Activated naive CD4-positive, alpha-beta T cell treated with anti-CD3 and anti-CD28 coated beads for 36 hours (primary cell): ENCODE measurements at regions not wholly inside any gene's neighbourhood (a gene's known extent, or its start where the extent isn't known, plus 50 kb on each side); places are given as distances from the start of the nearest gene placed in this dataset.

Experiments used
- CTCF ChIA-PET: fragments of 350-600 bp; sonication (Branson Sonifier 250); formaldehyde crosslinking; loops from one replicate; lab custom pipeline; 2021; ENCODE audit warnings: antibody characterized with exemption; lab: Charles Lee
- DNase-seq: peaks from one replicate; pipeline ENCODE4 v3.0.0-alpha.2; 2020
- H3K27ac Mint-ChIP-seq: one replicate; pipeline ENCODE4 v1.8.0; 2021; ENCODE audit warnings: mild to moderate bottlenecking, mixed read lengths
- H3K27me3 Mint-ChIP-seq: one replicate; pipeline ENCODE4 v1.8.0; 2021; ENCODE audit warnings: low read depth, mixed read lengths
- H3K36me3 Mint-ChIP-seq: one replicate; pipeline ENCODE4 v1.8.0; 2021; ENCODE audit warnings: low read depth, mixed read lengths
- H3K4me1 Mint-ChIP-seq: one replicate; pipeline ENCODE4 v1.8.0; 2021; ENCODE audit warnings: low read depth, mixed read lengths
- H3K4me3 Mint-ChIP-seq: one replicate; pipeline ENCODE4 v1.8.0; 2021; ENCODE audit warnings: mild to moderate bottlenecking, moderate library complexity, mixed read lengths
- H3K9me3 Mint-ChIP-seq: one replicate; pipeline ENCODE4 v1.8.0; 2021; ENCODE audit warnings: mixed read lengths
- intact Hi-C: fragments of 100-400 bp; cut with micrococcal nuclease; formaldehyde crosslinking; loops from one replicate; pipeline ENCODE4 v1.15.1; 2023

DNA sequence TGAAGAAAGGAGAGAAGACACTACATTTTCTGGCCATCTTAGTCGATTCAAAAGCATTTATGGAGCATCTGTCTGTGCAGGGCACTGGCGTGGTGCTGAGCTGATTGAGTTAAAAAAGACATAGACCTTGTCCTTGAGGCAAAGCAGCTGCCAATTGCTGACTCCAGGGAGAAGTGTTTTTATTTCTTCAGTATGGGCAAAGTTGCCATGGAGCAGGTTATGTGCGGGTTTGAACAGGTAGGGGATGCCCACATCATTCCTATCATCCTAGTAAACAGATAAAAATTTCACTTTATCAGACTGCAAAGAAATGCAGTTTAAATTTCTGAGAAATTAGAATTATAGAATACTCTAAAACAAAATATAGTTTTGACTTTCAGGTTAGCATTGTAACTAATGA, 125.8 kb downstream of the NUP35 start:
- no peak overlapping the region for H3K27ac Mint-ChIP-seq
- no peak for DNase-seq
- H3K36me3 Mint-ChIP-seq = no peaks in the 10 kb centered on the region
- no peak overlapping the region for H3K4me3 Mint-ChIP-seq
- CTCF ChIA-PET = no interaction called here
- no peaks in the 10 kb centered on the region for H3K27me3 Mint-ChIP-seq
- intact Hi-C loops = no loop called here
- H3K9me3 Mint-ChIP-seq = no peaks in the 10 kb centered on the region
- no peaks in the 10 kb centered on the region for H3K4me1 Mint-ChIP-seq

DNA sequence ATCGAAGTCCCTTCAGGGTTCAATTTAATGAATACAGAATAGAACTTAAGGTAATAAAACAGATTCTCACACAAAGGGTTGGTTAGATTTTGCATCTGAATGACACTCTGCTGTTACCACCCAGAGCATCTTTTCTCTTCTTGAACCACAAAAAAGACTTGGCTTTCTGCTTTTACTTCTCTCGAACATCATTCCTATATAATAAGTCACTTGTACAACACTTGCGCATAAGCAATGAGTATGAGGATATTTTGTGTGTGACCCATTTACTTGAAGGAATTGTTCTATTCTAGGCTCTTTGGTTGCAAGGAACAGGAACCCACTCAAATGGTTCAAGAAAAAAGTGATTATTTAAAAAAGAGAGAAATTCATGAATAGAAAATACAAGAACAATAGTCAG, 126.2 kb downstream of the NUP35 start:
- Mint-ChIP-seq H3K9me3 (no peaks in the 10 kb centered on the region), H3K27ac (no peak overlapping the region), H3K36me3 (no peaks in the 10 kb centered on the region), H3K4me1 (no peaks in the 10 kb centered on the region), H3K27me3 (no peaks in the 10 kb centered on the region), H3K4me3 (no peak overlapping the region)
- CTCF ChIA-PET = no interaction called here
- intact Hi-C loops = no loop called here
- no peak for DNase-seq

DNA sequence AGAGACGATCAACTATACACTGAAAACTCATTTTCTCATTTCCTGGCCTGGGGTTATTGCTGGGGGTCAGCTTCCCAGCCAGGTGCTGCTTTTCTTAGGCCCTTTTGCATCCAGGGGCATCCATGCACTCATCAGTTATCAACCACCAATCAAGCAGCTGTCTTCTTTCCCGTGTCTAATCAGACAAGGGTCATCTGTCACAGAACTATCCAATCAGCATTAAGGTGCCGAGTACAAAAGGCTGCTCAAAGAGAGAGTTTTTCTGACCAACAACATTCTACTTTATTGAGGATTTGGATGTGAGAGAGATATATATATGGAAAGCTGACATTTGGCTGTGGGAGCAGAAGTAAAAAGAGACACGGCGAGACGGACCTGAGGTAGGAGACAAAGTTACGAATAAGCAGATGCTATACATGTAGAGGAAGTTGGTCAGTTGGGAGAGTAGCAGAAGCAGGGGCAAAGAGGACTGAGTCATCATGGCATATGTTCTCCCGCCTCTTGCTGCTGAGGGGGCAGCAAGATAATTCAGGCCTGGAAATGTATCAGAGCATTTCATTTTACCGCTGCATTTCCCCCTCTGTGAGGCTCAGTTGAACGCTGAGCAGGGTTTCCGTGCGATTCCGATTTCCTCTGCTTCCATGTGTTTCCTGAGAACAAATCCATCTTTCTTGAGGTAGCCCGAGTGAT, 129.3 kb downstream of the NUP35 start:
- no peak overlapping the region for H3K27ac Mint-ChIP-seq
- H3K36me3 Mint-ChIP-seq = no peaks in the 10 kb centered on the region
- H3K27me3 Mint-ChIP-seq = no peaks in the 10 kb centered on the region
- no peak overlapping the region for H3K4me3 Mint-ChIP-seq
- CTCF ChIA-PET = interaction anchor here (0.7 to 1.3 kb wide), 2 partner anchors 9 to 23 kb away, joined by 3 read pairs; no protein-coding TSS in a partner anchor
- H3K9me3 Mint-ChIP-seq = no peaks in the 10 kb centered on the region
- no peaks in the 10 kb centered on the region for H3K4me1 Mint-ChIP-seq
- no peak for DNase-seq
- intact Hi-C loops = no loop called here

DNA sequence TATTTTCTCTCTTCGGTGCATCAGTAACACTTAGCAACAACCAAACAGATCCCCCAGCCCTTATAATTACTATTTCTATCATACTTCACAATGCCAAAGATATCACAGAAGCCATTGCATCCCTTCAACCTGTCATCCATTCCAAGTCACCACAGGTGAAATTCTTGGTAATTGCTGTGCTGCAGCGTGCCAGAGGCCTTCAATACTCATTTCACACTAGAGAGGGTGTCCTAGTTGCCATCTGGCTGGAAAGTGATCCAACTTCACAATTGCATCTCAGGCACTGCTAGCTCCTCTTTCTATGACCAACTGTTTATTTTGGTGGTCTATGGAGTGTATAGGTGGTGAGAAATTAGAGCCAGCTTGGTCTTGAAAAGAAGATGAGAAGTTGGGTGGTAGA, 131.2 kb downstream of the NUP35 start:
- Mint-ChIP-seq H3K27ac (no peak overlapping the region), H3K4me3 (no peak overlapping the region), H3K36me3 (no peaks in the 10 kb centered on the region), H3K4me1 (no peaks in the 10 kb centered on the region), H3K9me3 (no peaks in the 10 kb centered on the region), H3K27me3 (no peaks in the 10 kb centered on the region)
- intact Hi-C loops = no loop called here
- CTCF ChIA-PET = interaction anchor here (0.7 kb wide), 1 partner anchor 499 kb away, joined by 3 read pairs; no protein-coding TSS in a partner anchor
- DNase-seq = no peak

DNA sequence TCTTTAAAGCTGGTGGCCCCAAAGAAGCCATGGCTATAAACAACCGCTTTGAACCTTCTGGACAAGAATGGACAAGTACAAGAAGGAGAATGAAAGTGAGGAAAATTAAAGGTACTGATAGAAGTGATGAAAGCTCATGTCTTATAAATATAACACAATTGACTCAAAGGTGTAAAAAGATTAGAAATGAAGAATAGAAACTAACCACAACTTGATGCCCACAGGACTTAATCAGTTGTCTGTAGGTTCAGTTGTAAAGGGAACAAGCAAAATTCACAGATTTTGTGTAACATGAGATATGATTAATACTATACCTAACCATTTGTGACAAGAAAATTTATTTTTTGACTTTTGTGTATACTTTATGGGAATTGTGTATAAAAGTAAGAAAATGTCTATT, 135.7 kb downstream of the NUP35 start:
- Mint-ChIP-seq H3K4me3 (no peak overlapping the region), H3K4me1 (no peaks in the 10 kb centered on the region), H3K27me3 (no peaks in the 10 kb centered on the region), H3K27ac (no peak overlapping the region), H3K36me3 (no peaks in the 10 kb centered on the region), H3K9me3 (peaks cover 8% of the 10 kb centered on the region)
- intact Hi-C loops = no loop called here
- CTCF ChIA-PET = interaction anchor here (1.3 kb wide), 1 partner anchor 8 kb away, joined by 3 read pairs; no protein-coding TSS in a partner anchor
- DNase-seq = no peak

DNA sequence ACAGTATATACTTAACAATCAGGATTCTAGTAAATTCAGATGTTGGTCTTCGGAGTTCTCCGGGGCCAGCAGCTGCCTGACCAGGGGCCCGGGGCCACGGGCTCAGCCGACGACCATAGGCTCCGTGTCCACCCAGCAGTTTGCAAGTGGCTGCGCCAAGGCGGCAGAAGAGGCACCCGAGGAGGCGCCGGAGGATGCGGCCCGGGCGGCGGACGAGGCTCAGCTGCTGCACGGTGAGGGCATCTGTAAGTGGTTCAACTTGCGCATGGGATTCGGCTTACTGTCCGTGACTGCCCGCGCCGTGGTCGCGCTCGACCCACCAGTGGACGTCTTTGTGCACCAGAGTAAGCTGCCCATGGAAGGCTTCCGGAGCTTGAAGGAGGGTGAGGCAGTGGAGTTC, 136.3 kb downstream of the NUP35 start:
- Mint-ChIP-seq H3K27me3 (no peaks in the 10 kb centered on the region), H3K4me1 (no peaks in the 10 kb centered on the region), H3K9me3 (peaks cover 8% of the 10 kb centered on the region), H3K27ac (no peak overlapping the region), H3K36me3 (no peaks in the 10 kb centered on the region), H3K4me3 (no peak overlapping the region)
- intact Hi-C loops = no loop called here
- CTCF ChIA-PET = interaction anchor here (1.3 kb wide), 1 partner anchor 9 kb away, joined by 3 read pairs; no protein-coding TSS in a partner anchor
- no peak for DNase-seq

DNA sequence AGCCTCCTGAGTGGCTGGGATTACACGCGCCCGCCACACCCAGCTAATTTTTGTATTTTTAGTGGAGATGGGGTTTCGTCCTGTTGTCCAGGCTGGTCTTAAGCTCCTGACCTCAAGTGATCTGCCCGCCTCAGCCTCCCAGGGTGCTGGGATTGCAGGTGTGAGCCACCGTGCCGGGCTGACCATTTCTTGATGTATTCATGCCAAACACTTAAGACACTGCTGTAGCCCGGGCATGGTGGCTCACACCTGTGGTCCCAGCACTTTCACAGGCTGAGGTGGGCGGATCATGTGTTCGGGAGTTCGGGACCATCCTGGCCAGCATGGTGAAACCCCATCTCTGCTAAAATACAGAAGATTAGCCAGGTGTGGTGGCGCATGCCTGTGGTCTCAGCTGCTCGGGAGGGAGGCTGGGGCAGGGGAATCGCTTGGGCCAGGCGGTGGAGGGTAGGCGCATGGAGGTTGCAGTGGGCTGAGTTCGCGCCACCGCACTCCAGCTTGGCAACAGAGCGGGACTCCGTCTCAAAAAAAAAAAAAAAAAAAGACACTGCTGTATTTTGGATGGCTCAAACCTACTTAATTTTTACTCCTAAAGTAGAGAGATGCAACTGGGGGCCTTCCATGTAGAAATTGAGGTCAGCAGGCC, 140.8 kb downstream of the NUP35 start:
- Mint-ChIP-seq H3K27me3 (no peaks in the 10 kb centered on the region), H3K36me3 (no peaks in the 10 kb centered on the region), H3K4me3 (no peak overlapping the region), H3K27ac (no peak overlapping the region), H3K4me1 (no peaks in the 10 kb centered on the region), H3K9me3 (peaks cover 8% of the 10 kb centered on the region)
- intact Hi-C loops = no loop called here
- no peak for DNase-seq
- CTCF ChIA-PET = no interaction called here

DNA sequence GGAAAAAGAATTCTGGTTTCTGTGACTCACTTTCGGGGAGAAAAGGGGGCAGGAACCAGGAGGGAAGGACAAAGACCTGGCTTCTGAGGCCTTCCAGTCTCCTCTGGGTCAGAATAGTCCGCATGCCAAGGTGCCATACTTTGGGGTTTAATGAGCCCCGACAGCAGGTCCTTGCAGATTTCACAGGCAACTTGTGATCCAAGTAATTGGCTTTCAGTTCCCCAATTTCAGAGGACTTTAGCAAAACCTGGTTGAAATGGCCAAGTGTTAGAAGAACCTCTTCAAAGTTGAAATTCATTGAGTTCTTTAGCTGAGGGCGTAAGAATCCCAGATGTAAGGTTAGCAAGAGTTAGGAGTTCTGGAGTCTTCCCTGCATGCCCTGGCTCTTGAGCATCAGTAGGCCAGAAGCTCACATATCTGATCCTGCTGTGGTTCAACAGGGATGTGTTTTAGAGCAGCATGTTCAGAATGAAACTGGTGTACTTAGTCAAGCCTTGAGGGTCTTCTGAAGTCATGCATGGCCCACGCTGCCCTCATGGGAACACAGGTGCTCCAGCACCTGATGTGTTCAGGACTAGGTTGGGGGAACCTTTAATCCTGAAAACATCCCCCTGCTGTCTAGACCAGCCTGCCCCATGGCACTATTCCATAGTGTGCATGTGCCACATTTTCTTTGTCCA, 143.0 kb downstream of the NUP35 start:
- CTCF ChIA-PET = interaction anchor here (0.6 kb wide), 1 partner anchor 326 kb away, joined by 3 read pairs; no protein-coding TSS in a partner anchor
- intact Hi-C loops = no loop called here
- Mint-ChIP-seq H3K9me3 (peaks cover 5% of the 10 kb centered on the region), H3K4me3 (no peak overlapping the region), H3K27me3 (no peaks in the 10 kb centered on the region), H3K27ac (no peak overlapping the region), H3K36me3 (no peaks in the 10 kb centered on the region), H3K4me1 (no peaks in the 10 kb centered on the region)
- DNase-seq = no peak

DNA sequence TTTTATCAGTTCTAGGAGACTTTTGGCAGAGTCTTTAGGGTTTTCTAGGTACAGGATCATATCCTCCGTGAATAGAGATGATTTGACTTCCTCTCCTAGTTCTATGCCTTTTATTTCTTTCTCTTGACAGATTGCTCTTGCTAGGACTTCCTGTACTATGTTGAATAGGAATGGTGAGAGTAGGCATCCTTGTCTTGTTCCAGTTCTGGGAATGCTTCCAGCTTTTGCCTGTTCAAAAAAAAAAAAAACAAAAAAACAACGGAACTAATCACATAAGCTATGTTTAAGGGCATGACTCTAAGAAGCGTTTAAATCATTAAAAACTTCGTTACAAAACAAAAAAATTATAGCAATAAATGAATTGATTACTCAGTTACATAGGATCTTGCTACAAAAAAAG, 145.7 kb downstream of the NUP35 start:
- Mint-ChIP-seq H3K27me3 (no peaks in the 10 kb centered on the region), H3K36me3 (no peaks in the 10 kb centered on the region), H3K4me1 (no peaks in the 10 kb centered on the region), H3K4me3 (no peak overlapping the region), H3K27ac (no peak overlapping the region), H3K9me3 (peaks cover 2% of the 10 kb centered on the region)
- CTCF ChIA-PET = no interaction called here
- intact Hi-C loops = no loop called here
- no peak for DNase-seq

DNA sequence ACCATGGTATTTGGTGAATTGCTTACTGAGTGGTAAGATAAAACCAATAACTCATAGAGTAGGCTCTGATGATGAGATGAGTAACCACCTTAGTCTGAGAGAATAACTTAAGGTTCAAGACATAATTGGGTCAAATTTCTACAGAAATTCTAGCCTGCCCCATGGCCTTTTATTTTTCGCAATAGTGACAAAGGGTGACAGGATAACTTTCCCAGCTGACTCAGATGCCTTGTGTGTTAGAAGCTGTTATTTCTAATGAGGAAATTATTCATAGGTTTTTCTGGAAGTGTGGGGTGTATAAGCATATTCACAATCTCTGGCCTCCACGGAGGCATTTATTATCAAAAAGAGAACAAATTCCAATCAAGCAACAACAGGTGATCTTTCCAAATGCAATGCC, 159.0 kb downstream of the NUP35 start:
- intact Hi-C loops = no loop called here
- peaks cover 2% of the 10 kb centered on the region for H3K27me3 Mint-ChIP-seq
- DNase-seq = no peak
- no peaks in the 10 kb centered on the region for H3K4me1 Mint-ChIP-seq
- H3K27ac Mint-ChIP-seq = no peak overlapping the region
- CTCF ChIA-PET = no interaction called here
- H3K4me3 Mint-ChIP-seq = no peak overlapping the region
- peaks cover 1% of the 10 kb centered on the region for H3K36me3 Mint-ChIP-seq
- H3K9me3 Mint-ChIP-seq = no peaks in the 10 kb centered on the region

DNA sequence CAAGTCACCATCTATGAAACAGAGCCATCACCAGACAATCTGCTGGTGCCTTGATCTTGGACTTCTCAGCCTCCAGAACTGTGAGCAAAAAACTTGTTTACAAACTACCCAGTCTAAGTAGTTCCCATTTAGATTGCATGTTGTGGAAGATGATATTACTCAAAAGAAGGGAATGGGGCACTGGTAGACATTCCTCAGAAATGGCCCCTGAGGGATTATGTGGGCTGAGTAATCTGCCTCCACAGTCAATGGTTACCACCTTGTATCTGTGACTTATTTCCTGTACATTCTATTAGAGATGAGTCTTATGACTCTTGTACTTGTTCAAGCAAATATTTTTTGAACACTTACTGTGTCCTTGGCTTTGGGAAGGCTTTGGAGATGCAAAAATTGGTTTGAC, 160.4 kb downstream of the NUP35 start:
- Mint-ChIP-seq H3K9me3 (no peaks in the 10 kb centered on the region), H3K4me1 (no peaks in the 10 kb centered on the region), H3K27me3 (peaks cover 2% of the 10 kb centered on the region), H3K27ac (no peak overlapping the region), H3K36me3 (peaks cover 1% of the 10 kb centered on the region), H3K4me3 (no peak overlapping the region)
- intact Hi-C loops = no loop called here
- no peak for DNase-seq
- CTCF ChIA-PET = no interaction called here

DNA sequence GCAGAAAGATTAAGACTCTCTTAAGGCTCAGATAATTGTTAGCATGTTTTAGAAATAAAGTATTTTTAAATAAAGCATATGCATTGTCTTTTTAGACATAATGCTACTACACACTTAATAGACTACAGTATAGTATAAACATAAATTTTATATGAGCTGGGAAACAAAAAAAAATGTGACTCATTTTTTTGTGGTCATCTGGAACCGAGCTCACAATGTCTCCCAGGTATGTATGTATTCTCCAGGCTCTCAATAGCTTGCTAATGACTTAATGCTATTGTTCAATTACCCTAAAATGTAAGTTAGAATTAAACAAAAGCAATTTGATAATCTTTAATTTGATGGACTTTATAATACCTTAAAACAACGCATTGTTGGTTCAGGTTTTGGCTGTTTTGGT, 167.2 kb downstream of the NUP35 start:
- Mint-ChIP-seq H3K36me3 (peaks cover 1% of the 10 kb centered on the region), H3K27ac (no peak overlapping the region), H3K4me3 (no peak overlapping the region), H3K9me3 (no peaks in the 10 kb centered on the region), H3K27me3 (peaks cover 3% of the 10 kb centered on the region), H3K4me1 (no peaks in the 10 kb centered on the region)
- intact Hi-C loops = no loop called here
- no peak for DNase-seq
- CTCF ChIA-PET = interaction anchor here (0.8 kb wide), 1 partner anchor 10 kb away, joined by 3 read pairs; no protein-coding TSS in a partner anchor
